ENCODE measurements at regions not wholly inside any gene's neighbourhood (a gene's known extent, or its start where the extent isn't known, plus 50 kb on each side); places are given as distances from the start of the nearest gene placed in this dataset.

GRCh38 chr5:159854916-159855315 is 61.4 kb upstream of the ADRA1B start:
- no peak for DNase-seq (ENCODE audit: low read depth in 2 of 2)

- DNase-seq (ENCODE audit: low read depth in 2 of 2): no peak
Observed at GRCh38 chr5:159855476-159856191, 60.6 kb upstream of the ADRA1B start.

- DNase-seq (ENCODE audit: low read depth in 2 of 2): no peak
Observed at GRCh38 chr5:159858871-159859270, 57.4 kb upstream of the ADRA1B start.

GRCh38 chr5:159861086-159861485 is 55.2 kb upstream of the ADRA1B start:
- no peak for DNase-seq (ENCODE audit: low read depth in 2 of 2)

- no peak for DNase-seq (ENCODE audit: low read depth in 2 of 2)
Observed at GRCh38 chr5:159864885-159865691, 51.2 kb upstream of the ADRA1B start.

GRCh38 chr5:159866093-159866492 is 50.2 kb upstream of the ADRA1B start:
- no peak for DNase-seq (ENCODE audit: low read depth in 2 of 2)
